Epithelial cell of proximal tubule (primary cell): ENCODE measurements at regions not wholly inside any gene's neighbourhood (a gene's known extent, or its start where the extent isn't known, plus 50 kb on each side); places are given as distances from the start of the nearest gene placed in this dataset.

Source experiments
- DNase-seq: peaks from one replicate; pipeline ENCODE4 v3.0.0-alpha.2; 2011; ENCODE audit warnings: low read depth
- H3K4me3 ChIP-seq: 2 replicates; pipeline ENCODE4 v1.5.1; 2011; ENCODE audit warnings: low read depth, mild to moderate bottlenecking, low read length
- CTCF ChIP-seq: conservative IDR thresholded peaks from 2 replicates; pipeline ENCODE4 v1.5.1; 2012; ENCODE audit warnings: low read depth, mild to moderate bottlenecking, low read length

GRCh38 chr5:35436400-35437057 is 181.1 kb upstream of the SPEF2 start:
- TF ChIP-seq CTCF, result peak; percentile 71
- no peak for DNase-seq
- no peak overlapping the region for H3K4me3 ChIP-seq

- no peak for DNase-seq
- H3K4me3 ChIP-seq, result no peak overlapping the region
- TF ChIP-seq CTCF, result no peak
Observed at GRCh38 chr5:35430381-35431162, 187.1 kb upstream of the SPEF2 start.

GRCh38 chr5:35420200-35420599 is 189.9 kb upstream of the PRLR start:
- DNase-seq, result no peak
- no peak overlapping the region for H3K4me3 ChIP-seq
- TF ChIP-seq CTCF, result no peak

- no peak for TF ChIP-seq CTCF
- no peak for DNase-seq
- no peak overlapping the region for H3K4me3 ChIP-seq
Observed at GRCh38 chr5:35417040-35417439, 186.8 kb upstream of the PRLR start.

GRCh38 chr5:35416217-35416988 is 186.1 kb upstream of the PRLR start:
- no peak for DNase-seq
- H3K4me3 ChIP-seq, result no peak overlapping the region
- no peak for TF ChIP-seq CTCF

GRCh38 chr5:35415309-35415708 is 185.0 kb upstream of the PRLR start:
- no peak overlapping the region for H3K4me3 ChIP-seq
- DNase-seq, result no peak
- TF ChIP-seq CTCF, result no peak
